ENCODE measurements at regions not wholly inside any gene's neighbourhood (a gene's known extent, or its start where the extent isn't known, plus 50 kb on each side); places are given as distances from the start of the nearest gene placed in this dataset.

- DNase-seq = no peak
- TF ChIP-seq GATA1 (IDR thresholded peaks at IDR 0.05; ENCODE audit: low read depth, low read length) = no peak
- no peak for TF ChIP-seq POLR2A (IDR thresholded peaks at IDR 0.05; ENCODE audit: low read length)
These were observed 221.2 kb upstream of the KITLG start for GRCh38 chr12:88801227-88802095.

GRCh38 chr12:88793096-88793495 lies 212.8 kb upstream of the KITLG start:
- DNase-seq = no peak
- no peak for TF ChIP-seq POLR2A (IDR thresholded peaks at IDR 0.05; ENCODE audit: low read length)
- no peak for TF ChIP-seq GATA1 (IDR thresholded peaks at IDR 0.05; ENCODE audit: low read depth, low read length)

GRCh38 chr12:88790231-88790630 lies 210.0 kb upstream of the KITLG start:
- TF ChIP-seq POLR2A (IDR thresholded peaks at IDR 0.05; ENCODE audit: low read length) (no peak), GATA1 (IDR thresholded peaks at IDR 0.05; ENCODE audit: low read depth, low read length) (no peak)
- DNase-seq = no peak

GRCh38 chr12:88784166-88784565 lies 203.9 kb upstream of the KITLG start:
- DNase-seq = no peak
- TF ChIP-seq GATA1 (IDR thresholded peaks at IDR 0.05; ENCODE audit: low read depth, low read length) (no peak), POLR2A (IDR thresholded peaks at IDR 0.05; ENCODE audit: low read length) (no peak)

GRCh38 chr12:88782351-88782750 lies 202.1 kb upstream of the KITLG start:
- no peak for DNase-seq
- TF ChIP-seq GATA1 (IDR thresholded peaks at IDR 0.05; ENCODE audit: low read depth, low read length) = no peak
- no peak for TF ChIP-seq POLR2A (IDR thresholded peaks at IDR 0.05; ENCODE audit: low read length)

- DNase-seq = no peak
- TF ChIP-seq POLR2A (IDR thresholded peaks at IDR 0.05; ENCODE audit: low read length) (no peak), GATA1 (IDR thresholded peaks at IDR 0.05; ENCODE audit: low read depth, low read length) (no peak)
These were observed 201.6 kb upstream of the KITLG start for GRCh38 chr12:88781909-88782308.

GRCh38 chr12:88778064-88778463 lies 197.8 kb upstream of the KITLG start:
- TF ChIP-seq GATA1 (IDR thresholded peaks at IDR 0.05; ENCODE audit: low read depth, low read length) (no peak), POLR2A (IDR thresholded peaks at IDR 0.05; ENCODE audit: low read length) (no peak)
- no peak for DNase-seq

GRCh38 chr12:88775742-88776151 lies 195.5 kb upstream of the KITLG start:
- TF ChIP-seq POLR2A (IDR thresholded peaks at IDR 0.05; ENCODE audit: low read length) (no peak), GATA1 (IDR thresholded peaks at IDR 0.05; ENCODE audit: low read depth, low read length) (no peak)
- DNase-seq = no peak

- DNase-seq = no peak
- TF ChIP-seq POLR2A (IDR thresholded peaks at IDR 0.05; ENCODE audit: low read length) = no peak
- no peak for TF ChIP-seq GATA1 (IDR thresholded peaks at IDR 0.05; ENCODE audit: low read depth, low read length)
These were observed 187.4 kb upstream of the KITLG start for GRCh38 chr12:88767699-88768098.

- TF ChIP-seq POLR2A (IDR thresholded peaks at IDR 0.05; ENCODE audit: low read length) (no peak), GATA1 (IDR thresholded peaks at IDR 0.05; ENCODE audit: low read depth, low read length) (no peak)
These were observed 184.7 kb upstream of the KITLG start for GRCh38 chr12:88764781-88765480.

GRCh38 chr12:88763536-88764100 lies 183.3 kb upstream of the KITLG start:
- no peak for DNase-seq
- TF ChIP-seq GATA1 (IDR thresholded peaks at IDR 0.05; ENCODE audit: low read depth, low read length) (no peak), POLR2A (IDR thresholded peaks at IDR 0.05; ENCODE audit: low read length) (no peak)

More at GRCh38 chr12:88764781-88765480, 184.7 kb upstream of the KITLG start:
- no peak for DNase-seq

GRCh38 chr12:88758176-88758575 lies 177.9 kb upstream of the KITLG start:
- TF ChIP-seq GATA1 (IDR thresholded peaks at IDR 0.05; ENCODE audit: low read depth, low read length) (no peak), POLR2A (IDR thresholded peaks at IDR 0.05; ENCODE audit: low read length) (no peak)
- DNase-seq = no peak

- TF ChIP-seq GATA1 (IDR thresholded peaks at IDR 0.05; ENCODE audit: low read depth, low read length) (no peak), POLR2A (IDR thresholded peaks at IDR 0.05; ENCODE audit: low read length) (no peak)
- no peak for DNase-seq
These were observed 176.6 kb upstream of the KITLG start for GRCh38 chr12:88756917-88757316.

GRCh38 chr12:88756153-88756552 lies 175.9 kb upstream of the KITLG start:
- no peak for TF ChIP-seq GATA1 (IDR thresholded peaks at IDR 0.05; ENCODE audit: low read depth, low read length)
- no peak for TF ChIP-seq POLR2A (IDR thresholded peaks at IDR 0.05; ENCODE audit: low read length)
- no peak for DNase-seq
